Esophagus (tissue), 2 donors: ENCODE measurements at regions not wholly inside any gene's neighbourhood (a gene's known extent, or its start where the extent isn't known, plus 50 kb on each side); places are given as distances from the start of the nearest gene placed in this dataset.

ENCODE experiments used
- H3K27ac ChIP-seq, 2 donors: one replicate each; pipeline ENCODE4 v1.5.1; 2013; ENCODE audit warnings: low read depth in 2 of 2, mild to moderate bottlenecking in 2 of 2, inconsistent platforms in 1 of 2, low read length in 1 of 2, moderate library complexity in 1 of 2
- H3K27me3 ChIP-seq, 2 donors: one replicate each; pipeline ENCODE4 v1.6.1; 2013; ENCODE audit warnings: low read length in 2 of 2, control low read depth in 1 of 2, mild to moderate bottlenecking in 1 of 2; ENCODE audit not compliant: insufficient read depth in 2 of 2, control insufficient read depth in 1 of 2
- H3K36me3 ChIP-seq, 2 donors: one replicate each; pipeline ENCODE4 v1.6.1; 2013; ENCODE audit warnings: low read length in 1 of 2; ENCODE audit not compliant: control insufficient read depth in 2 of 2, insufficient read depth in 2 of 2
- H3K4me1 ChIP-seq, 2 donors: one replicate each; pipeline ENCODE4 v1.6.1; 2013; ENCODE audit warnings: low read length in 1 of 2; ENCODE audit not compliant: control insufficient read depth in 2 of 2, insufficient read depth in 2 of 2
- H3K4me3 ChIP-seq, 2 donors: one replicate each; pipeline ENCODE4 v1.5.1; 2013; ENCODE audit warnings: low read length in 2 of 2, mild to moderate bottlenecking in 2 of 2, low read depth in 1 of 2, moderate library complexity in 1 of 2
- H3K9me3 ChIP-seq, 2 donors: one replicate each; pipeline ENCODE4 v1.6.1; 2013; ENCODE audit warnings: mild to moderate bottlenecking in 2 of 2, low read depth in 1 of 2, low read length in 1 of 2, moderate library complexity in 1 of 2; ENCODE audit not compliant: control insufficient read depth in 2 of 2, insufficient read depth in 1 of 2
- WGBS, 2 donors: extraction: QIAGEN DNeasy Blood & Tissue Kit; methylation state at CpG; one replicate each; pipeline ENCODE4 v1.1.7; 2013; 5-methylcytosine and 5-hydroxymethylcytosine counted together
- donor health status: healthy with polysubstance abuse.
- donor health status: Bipolar disorder and iron deficiency.

DNA sequence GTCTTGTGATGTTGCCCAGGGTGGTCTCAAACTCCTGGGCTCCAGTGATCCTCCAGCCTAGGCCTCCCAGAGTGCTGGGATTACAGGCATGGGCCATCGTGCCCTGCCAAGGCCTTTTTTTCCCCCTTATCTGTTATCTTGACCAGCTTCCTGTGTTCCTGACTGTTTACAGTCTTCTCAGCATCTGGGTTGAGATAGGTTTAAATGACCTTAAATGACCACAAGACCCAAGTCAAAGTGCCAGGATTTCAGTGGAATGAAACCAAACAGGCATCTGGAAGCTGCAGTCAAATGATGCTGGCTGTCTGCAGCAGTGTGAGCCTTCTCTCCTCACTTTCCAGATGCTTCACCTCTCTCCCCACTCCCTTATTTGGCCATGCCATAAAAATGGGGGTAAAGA lies 114.2 kb upstream of the CLDN10 start:
- Histone ChIP-seq H3K9me3 (no peaks in the 10 kb centered on the region), H3K4me3 (no peak overlapping the region), H3K27ac (no peak overlapping the region), H3K4me1 (no peaks in the 10 kb centered on the region), H3K27me3 (no peaks in the 10 kb centered on the region), H3K36me3 (no peaks in the 10 kb centered on the region)
- WGBS, 2 donors = 53 to 86% methylated on average over 1 of the region's 1 CpG

DNA sequence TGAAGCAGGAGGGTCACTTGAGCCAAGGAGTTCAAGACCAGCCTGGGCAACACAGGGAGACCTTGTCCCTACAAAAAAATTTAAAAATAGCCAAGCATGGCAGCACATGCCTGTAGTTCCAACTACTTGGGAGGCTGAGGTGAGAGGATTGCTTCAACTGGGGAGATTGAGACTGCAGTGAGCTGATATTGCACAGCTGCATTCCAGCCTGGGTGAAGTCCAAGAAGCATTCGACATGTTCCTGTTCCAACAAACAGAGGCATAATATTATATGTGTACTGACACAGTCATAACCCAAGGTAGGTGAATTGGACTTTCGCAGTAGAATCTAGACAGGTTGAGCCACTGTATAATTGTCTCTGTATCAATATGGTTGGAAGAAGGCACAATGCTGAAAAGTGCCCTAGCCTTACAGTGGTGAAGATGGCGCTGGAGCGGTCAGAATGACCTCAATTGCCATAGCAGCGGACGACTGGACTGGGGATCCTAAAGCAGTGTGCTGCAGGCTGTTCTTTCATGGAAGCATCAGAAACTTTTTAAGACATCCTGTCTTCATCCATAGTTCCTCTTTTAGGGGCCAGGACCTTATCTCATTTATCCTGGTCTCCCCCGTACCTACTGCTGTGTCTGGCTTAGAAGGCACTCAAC lies 112.0 kb upstream of the CLDN10 start:
- no peaks in the 10 kb centered on the region for H3K36me3 ChIP-seq
- no peaks in the 10 kb centered on the region for H3K9me3 ChIP-seq
- WGBS, 2 donors = 87% methylated on average over 7 of the region's 7 CpGs
- no peaks in the 10 kb centered on the region for H3K27me3 ChIP-seq
- no peaks in the 10 kb centered on the region for H3K4me1 ChIP-seq
- no peak overlapping the region for H3K27ac ChIP-seq
- no peak overlapping the region for H3K4me3 ChIP-seq

DNA sequence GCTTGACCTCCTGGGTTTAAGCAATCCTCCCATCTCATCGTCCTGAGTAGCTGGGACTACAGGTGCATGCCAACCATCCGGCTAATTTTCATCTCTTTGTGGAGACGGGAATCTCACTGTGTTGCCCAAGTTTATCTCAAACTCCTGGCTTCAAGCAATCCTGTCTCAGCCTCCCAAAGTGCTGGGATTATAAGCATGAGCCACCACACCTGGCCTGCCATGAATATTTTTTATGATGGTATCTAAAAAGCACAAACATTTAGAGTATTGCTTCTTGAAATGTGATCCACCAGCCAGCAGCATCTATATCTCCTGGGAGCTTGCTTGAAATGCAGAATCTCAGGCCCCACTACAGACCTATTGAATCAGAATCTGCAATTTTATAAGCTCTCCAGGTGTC lies 111.2 kb upstream of the CLDN10 start:
- Histone ChIP-seq H3K27me3 (no peaks in the 10 kb centered on the region), H3K4me1 (no peaks in the 10 kb centered on the region), H3K9me3 (no peaks in the 10 kb centered on the region), H3K27ac (no peak overlapping the region), H3K36me3 (no peaks in the 10 kb centered on the region), H3K4me3 (no peak overlapping the region)
- WGBS, 2 donors = 87 to 90% methylated on average over 3 of the region's 3 CpGs

DNA sequence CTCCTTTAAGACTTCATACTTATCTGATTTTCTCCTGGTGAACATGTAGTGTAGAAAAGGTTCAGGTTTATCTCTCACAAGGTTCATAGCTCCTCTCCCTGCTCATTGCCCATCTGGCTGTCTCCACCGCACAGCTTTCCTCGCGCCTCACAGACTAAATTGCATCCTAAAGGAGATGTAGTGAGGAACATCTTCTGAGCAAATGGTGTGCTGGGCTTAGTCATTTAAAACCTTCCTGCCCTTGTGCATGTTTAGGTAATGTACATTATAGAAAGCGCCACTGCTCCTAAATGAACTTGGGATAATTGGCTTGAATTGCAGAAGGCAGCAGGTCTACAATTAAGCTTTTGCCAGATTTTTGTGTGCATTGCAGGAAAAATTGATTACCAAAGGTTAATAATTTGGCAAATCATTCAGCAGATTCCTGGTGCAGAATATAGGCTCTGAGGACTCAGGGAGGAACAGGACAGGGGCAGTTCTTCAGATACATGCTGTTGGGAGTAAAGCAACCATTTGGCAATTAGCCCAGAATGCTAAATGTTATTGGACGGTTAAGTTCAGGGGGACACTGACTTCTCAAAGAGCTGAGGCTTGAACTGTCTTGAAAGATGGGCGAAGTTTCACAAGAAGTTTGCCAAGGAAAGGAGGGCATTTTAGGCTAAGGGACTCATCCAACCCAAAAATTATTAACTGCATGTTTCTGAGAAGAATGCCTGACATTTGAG lies 108.4 kb upstream of the CLDN10 start:
- H3K4me1 ChIP-seq = no peaks in the 10 kb centered on the region
- H3K4me3 ChIP-seq = no peak overlapping the region
- H3K9me3 ChIP-seq = no peaks in the 10 kb centered on the region
- H3K27me3 ChIP-seq = no peaks in the 10 kb centered on the region
- H3K27ac ChIP-seq = no peak overlapping the region
- WGBS, 2 donors = 82 to 83% methylated on average over 6 of the region's 6 CpGs
- H3K36me3 ChIP-seq = no peaks in the 10 kb centered on the region

DNA sequence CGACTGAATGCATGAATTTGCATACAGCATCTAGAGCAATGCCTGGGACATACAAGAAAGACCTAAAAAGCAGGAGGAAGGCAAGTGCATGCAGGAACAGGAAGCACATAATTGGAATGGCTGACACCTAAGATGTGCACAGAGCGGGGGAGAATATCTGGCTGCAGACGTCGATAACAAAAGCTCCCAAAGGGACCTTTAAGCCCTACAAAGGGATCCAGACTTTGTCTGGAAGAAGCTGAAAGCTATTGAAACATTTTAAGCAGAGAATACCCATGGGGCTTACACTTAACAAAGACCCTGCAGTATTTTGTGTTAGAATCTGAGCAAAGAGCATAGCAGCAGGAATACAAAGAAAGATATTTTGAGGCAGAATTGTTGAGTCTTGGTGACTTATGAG lies 107.4 kb upstream of the CLDN10 start:
- Histone ChIP-seq H3K36me3 (no peaks in the 10 kb centered on the region), H3K27ac (no peak overlapping the region), H3K4me1 (no peaks in the 10 kb centered on the region), H3K9me3 (no peaks in the 10 kb centered on the region), H3K27me3 (no peaks in the 10 kb centered on the region), H3K4me3 (no peak overlapping the region)
- WGBS, 2 donors = 65 to 70% methylated on average over 4 of the region's 4 CpGs

DNA sequence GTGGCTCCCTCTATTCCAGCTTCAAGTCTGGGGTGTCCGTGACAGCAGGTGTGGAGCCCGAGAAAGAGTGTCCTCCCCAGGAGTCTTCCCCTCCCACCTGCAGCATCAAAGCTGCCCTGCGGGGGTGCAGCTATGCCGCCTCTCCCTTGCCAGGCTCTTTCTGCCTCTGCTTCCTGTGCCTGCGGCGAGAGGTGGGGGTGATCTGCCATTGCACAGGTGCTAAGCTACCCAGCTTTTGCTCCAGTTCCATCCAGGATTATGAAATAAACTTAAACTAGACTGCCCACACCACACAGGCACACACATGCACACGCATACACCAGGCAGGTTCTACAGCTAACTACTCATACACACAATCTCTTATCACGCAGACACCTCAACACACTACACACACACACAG lies 104.7 kb upstream of the CLDN10 start:
- Histone ChIP-seq H3K27me3 (no peaks in the 10 kb centered on the region), H3K9me3 (no peaks in the 10 kb centered on the region), H3K27ac (no peak overlapping the region), H3K4me3 (no peak overlapping the region), H3K36me3 (no peaks in the 10 kb centered on the region), H3K4me1 (no peaks in the 10 kb centered on the region)
- WGBS, 2 donors = 51 to 61% methylated on average over 8 of the region's 8 CpGs

DNA sequence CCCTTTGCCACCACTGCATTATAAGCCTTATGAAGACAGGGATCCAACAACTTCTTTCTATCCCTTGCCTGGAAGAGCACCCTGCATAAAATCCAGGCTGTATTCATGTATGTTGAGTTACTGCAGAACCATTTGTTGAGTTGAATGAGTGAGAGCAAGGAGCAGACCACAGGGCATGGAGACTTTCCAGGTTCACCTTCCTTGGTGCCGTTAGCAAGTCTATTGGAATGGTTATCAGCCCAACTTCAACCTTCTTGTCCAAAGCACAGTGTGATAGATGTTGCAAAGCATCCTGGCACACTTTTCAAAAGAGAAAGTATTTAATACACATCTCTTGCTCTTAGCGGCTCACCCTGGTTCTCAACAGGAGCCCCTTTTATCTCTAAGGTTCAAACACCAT lies 100.9 kb upstream of the CLDN10 start:
- Histone ChIP-seq H3K4me3 (no peak overlapping the region), H3K9me3 (peaks cover 0 to 3% of the 10 kb centered on the region in 2 donors)
- WGBS, 2 donors = 84 to 91% methylated on average over 2 of the region's 2 CpGs

DNA sequence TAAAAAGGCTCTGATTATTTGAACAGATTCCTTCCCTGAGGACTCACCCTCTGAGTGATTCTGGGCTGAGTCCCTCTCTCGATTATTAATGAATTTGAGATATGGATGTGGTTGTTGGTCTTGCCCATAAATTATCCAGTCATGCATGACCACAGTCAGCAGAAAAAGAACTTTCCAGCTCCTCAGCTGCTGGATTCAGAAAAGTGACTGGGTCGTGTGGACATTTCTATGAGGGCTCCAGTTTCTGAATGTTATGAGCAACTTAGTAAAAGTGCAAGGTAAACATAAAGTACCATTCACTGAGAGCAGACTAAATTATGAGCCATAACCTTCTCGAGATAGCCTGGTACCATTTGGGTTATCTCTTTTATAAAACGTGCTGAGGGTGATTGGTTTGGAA lies 100.1 kb upstream of the CLDN10 start:
- WGBS, 2 donors = 34 to 36% methylated on average over 4 of the region's 4 CpGs
- H3K36me3 ChIP-seq = no peaks in the 10 kb centered on the region
- H3K9me3 ChIP-seq = peaks cover 0 to 3% of the 10 kb centered on the region in 2 donors
- H3K4me1 ChIP-seq = no peaks in the 10 kb centered on the region
- no peak overlapping the region for H3K4me3 ChIP-seq
- no peaks in the 10 kb centered on the region for H3K27me3 ChIP-seq
- H3K27ac ChIP-seq = no peak overlapping the region

More for the DNA sequence above, 100.9 kb upstream of the CLDN10 start:
- Histone ChIP-seq H3K27me3 (no peaks in the 10 kb centered on the region), H3K36me3 (no peaks in the 10 kb centered on the region), H3K4me1 (no peaks in the 10 kb centered on the region), H3K27ac (no peak overlapping the region)

DNA sequence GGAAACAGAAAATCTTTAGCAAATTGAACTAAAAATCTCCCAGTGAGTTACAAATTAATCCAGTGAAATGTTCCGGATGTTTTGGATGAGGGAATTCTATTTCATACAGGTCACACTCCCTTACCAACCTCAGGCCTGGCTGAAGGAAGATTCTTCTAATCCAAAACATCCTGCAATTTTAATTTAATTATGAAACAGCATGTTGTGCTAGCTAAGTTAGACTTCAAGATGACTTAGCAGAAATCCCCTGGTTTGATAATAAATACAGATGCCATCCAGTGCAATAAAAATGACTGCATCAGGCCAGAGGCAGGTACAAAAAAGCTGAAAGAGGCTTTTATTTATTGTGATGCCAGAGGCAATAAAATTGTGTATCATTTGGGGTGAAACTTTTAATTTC lies 96.7 kb upstream of the CLDN10 start:
- Histone ChIP-seq H3K27ac (no peak overlapping the region), H3K27me3 (no peaks in the 10 kb centered on the region), H3K9me3 (peaks cover 0 to 6% of the 10 kb centered on the region in 2 donors), H3K4me3 (no peak overlapping the region), H3K4me1 (no peaks in the 10 kb centered on the region), H3K36me3 (no peaks in the 10 kb centered on the region)
- WGBS, 2 donors = 64 to 73% methylated on average over 1 of the region's 1 CpG

DNA sequence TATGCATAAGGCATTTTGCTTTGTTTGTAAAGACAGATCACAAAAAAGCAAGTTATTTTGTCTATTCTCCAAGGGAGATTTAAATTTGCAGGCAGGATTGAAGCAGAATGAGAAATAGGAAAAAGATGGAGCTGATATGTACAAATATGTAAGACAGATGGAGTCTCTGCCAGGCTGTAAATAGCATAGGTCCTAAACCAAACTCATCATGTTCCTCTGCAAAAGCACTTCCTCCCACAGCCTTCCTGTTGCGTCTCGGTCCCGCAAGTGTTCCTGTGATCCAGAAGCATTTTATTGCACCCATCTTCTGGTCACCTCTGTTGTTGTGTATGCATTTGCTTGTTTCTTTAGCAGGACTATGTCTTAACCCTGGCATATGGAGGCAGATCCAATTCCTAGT lies 95.7 kb upstream of the CLDN10 start:
- Histone ChIP-seq H3K27me3 (no peaks in the 10 kb centered on the region), H3K36me3 (no peaks in the 10 kb centered on the region), H3K9me3 (peaks cover 0 to 6% of the 10 kb centered on the region in 2 donors), H3K4me3 (no peak overlapping the region), H3K27ac (no peak overlapping the region), H3K4me1 (no peaks in the 10 kb centered on the region)
- 45 to 51% methylated on average over 3 of the region's 3 CpGs for WGBS, 2 donors
